Caco-2 (cell line): ENCODE measurements at regions not wholly inside any gene's neighbourhood (a gene's known extent, or its start where the extent isn't known, plus 50 kb on each side); places are given as distances from the start of the nearest gene placed in this dataset.

Experiments used
- BruUV-seq: library from RNA; stranded (reverse); fragments of 400-500 nt; replicated peaks from 2 replicates; lab custom pipeline; 2021; lab: Mats Ljungman, UMichigan
- CTCF ChIA-PET: fragments of 300-600 bp; sonication (Branson Sonifier 250); formaldehyde crosslinking; loops from one replicate; lab custom pipeline; 2022; ENCODE audit warnings: antibody characterized with exemption; lab: Charles Lee
- POLR2A ChIA-PET: fragments of 300-600 bp; sonication (Branson Sonifier 250); formaldehyde crosslinking; loops from one replicate; lab custom pipeline; 2022; ENCODE audit warnings: antibody characterized with exemption; lab: Charles Lee
- DNase-seq, 2 experiments: peaks; one replicate each; pipeline versions ENCODE4 v3.0.0 to v3.0.0-alpha.2; 2020 to 2022
- H3K27me3 ChIP-seq: replicated peaks from 2 replicates; pipeline ENCODE4 v1.6.0; 2011; ENCODE audit warnings: low read length; ENCODE audit not compliant: control insufficient read depth, insufficient read depth
- H3K36me3 ChIP-seq: 2 replicates; pipeline ENCODE4 v1.5.1; 2011; ENCODE audit warnings: low read length; ENCODE audit not compliant: control insufficient read depth, insufficient read depth
- H3K4me1 ChIP-seq: fragments of 250-450 bp; sonication (Bioruptor Pico); 2 replicates; pipeline ENCODE4 v1.5.1; 2020; ENCODE audit warnings: mild to moderate bottlenecking
- H3K4me3 ChIP-seq: 2 replicates; pipeline ENCODE4 v1.5.1; 2011; ENCODE audit warnings: low read depth, mild to moderate bottlenecking, control low read depth, low read length
- H3K9me3 ChIP-seq: fragments of 250-450 bp; sonication (Bioruptor Pico); 2 replicates; pipeline ENCODE4 v1.5.1; 2020; ENCODE audit warnings: mild to moderate bottlenecking, moderate library complexity
- H3K27ac Mint-ChIP-seq: one replicate; pipeline ENCODE4 v1.8.0; 2022; ENCODE audit warnings: mixed read lengths; ENCODE audit not compliant: unreplicated experiment
- H3K27me3 Mint-ChIP-seq: one replicate; pipeline ENCODE4 v1.8.0; 2022; ENCODE audit warnings: mixed read lengths; ENCODE audit not compliant: insufficient read depth, unreplicated experiment
- H3K36me3 Mint-ChIP-seq: one replicate; pipeline ENCODE4 v1.8.0; 2022; ENCODE audit warnings: mild to moderate bottlenecking, mixed read lengths; ENCODE audit not compliant: insufficient read depth, unreplicated experiment
- H3K4me1 Mint-ChIP-seq: one replicate; pipeline ENCODE4 v1.8.0; 2022; ENCODE audit warnings: low read depth, mixed read lengths; ENCODE audit not compliant: unreplicated experiment
- H3K4me3 Mint-ChIP-seq: one replicate; pipeline ENCODE4 v1.8.0; 2022; ENCODE audit warnings: mild to moderate bottlenecking, moderate library complexity, mixed read lengths; ENCODE audit not compliant: unreplicated experiment
- H3K9me3 Mint-ChIP-seq: one replicate; pipeline ENCODE4 v1.8.0; 2022; ENCODE audit warnings: mixed read lengths; ENCODE audit not compliant: unreplicated experiment
- CTCF ChIP-seq, 2 experiments: fragments of 200-600 bp in 1 of 2; IDR thresholded peaks; 1 replicate in 1 of 2; 2 replicates in 1 of 2; pipeline versions ENCODE4 v1.5.1 to v1.8.0; 2011 to 2022; ENCODE audit warnings: antibody characterized with exemption in 1 of 2, control low read depth in 1 of 2, inconsistent platforms in 1 of 2, low read depth in 1 of 2, low read length in 1 of 2, mild to moderate bottlenecking in 1 of 2, moderate library complexity in 1 of 2; ENCODE audit not compliant: insufficient read depth in 1 of 2, severe bottlenecking in 1 of 2, unreplicated experiment in 1 of 2
- intact Hi-C: fragments of 100-400 bp; cut with micrococcal nuclease; formaldehyde crosslinking; loops from one replicate; pipeline ENCODE4 v1.10.0; 2022; ENCODE audit not compliant: unreplicated experiment

GRCh38 chr6:135710042-135710441, 141.5 kb upstream of the PDE7B start:
- no peak for TF ChIP-seq CTCF (IDR thresholded peaks at IDR 0.05; ENCODE audit: insufficient read depth in 1 of 2, low read depth in 1 of 2, low read length in 1 of 2, severe bottlenecking in 1 of 2, unreplicated experiment in 1 of 2)
- H3K9me3 Mint-ChIP-seq = no peaks in the 10 kb centered on the region
- intact Hi-C loops = no loop called here
- BruUV-seq = no TSS peak
- H3K27me3 ChIP-seq = no peaks in the 10 kb centered on the region
- no peaks in the 10 kb centered on the region for H3K36me3 ChIP-seq
- H3K4me3 ChIP-seq = no peak overlapping the region
- no peak overlapping the region for H3K4me3 Mint-ChIP-seq
- no peaks in the 10 kb centered on the region for H3K9me3 ChIP-seq
- no peak for DNase-seq
- H3K4me1 ChIP-seq = no peaks in the 10 kb centered on the region
- H3K4me1 Mint-ChIP-seq = no peaks in the 10 kb centered on the region
- POLR2A ChIA-PET = no interaction called here
- H3K36me3 Mint-ChIP-seq = no peaks in the 10 kb centered on the region
- CTCF ChIA-PET = no interaction called here
- H3K27me3 Mint-ChIP-seq = peaks cover 6% of the 10 kb centered on the region
- H3K27ac Mint-ChIP-seq = no peak overlapping the region

GRCh38 chr6:135722190-135722589, 129.3 kb upstream of the PDE7B start:
- Histone ChIP-seq H3K4me3 (no peak overlapping the region), H3K36me3 (no peaks in the 10 kb centered on the region), H3K4me1 (no peaks in the 10 kb centered on the region), H3K27me3 (no peaks in the 10 kb centered on the region), H3K9me3 (0 out of 2 replicates have a peak, but pooled peaks cover 3% of the 10 kb centered on the region)
- no TSS peak for BruUV-seq
- ChIA-PET CTCF (no interaction called here), POLR2A (no interaction called here)
- H3K9me3 Mint-ChIP-seq = peaks cover 19% of the 10 kb centered on the region
- no peak overlapping the region for H3K4me3 Mint-ChIP-seq
- intact Hi-C loops = no loop called here
- H3K27ac Mint-ChIP-seq = no peak overlapping the region
- DNase-seq = no peak
- no peaks in the 10 kb centered on the region for H3K36me3 Mint-ChIP-seq
- no peaks in the 10 kb centered on the region for H3K27me3 Mint-ChIP-seq
- no peak for TF ChIP-seq CTCF (IDR thresholded peaks at IDR 0.05; ENCODE audit: insufficient read depth in 1 of 2, low read depth in 1 of 2, low read length in 1 of 2, severe bottlenecking in 1 of 2, unreplicated experiment in 1 of 2)
- H3K4me1 Mint-ChIP-seq = no peaks in the 10 kb centered on the region

DNA sequence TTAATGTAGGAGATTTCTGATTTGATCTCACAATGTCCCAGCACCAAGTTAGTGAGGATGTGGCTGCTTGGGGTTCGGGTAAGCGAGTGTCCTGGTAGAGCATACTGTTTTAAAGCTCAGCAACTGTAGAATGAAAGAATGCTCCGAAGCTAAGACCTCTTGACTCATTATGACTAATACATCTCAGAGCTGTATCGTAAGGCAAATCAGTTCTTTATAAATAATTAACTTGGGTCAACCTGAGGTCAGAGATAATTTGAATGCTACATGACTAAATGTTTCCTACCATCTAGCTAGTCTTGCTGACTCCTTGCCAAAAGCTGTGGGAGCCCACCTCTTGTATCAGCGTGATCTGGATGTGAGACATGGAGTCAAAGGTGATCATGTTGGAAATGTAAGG, 128.8 kb upstream of the PDE7B start:
- DNase-seq = no peak
- H3K4me3 Mint-ChIP-seq = no peak overlapping the region
- Histone ChIP-seq H3K4me3 (no peak overlapping the region), H3K9me3 (0 out of 2 replicates have a peak, but pooled peaks cover 3% of the 10 kb centered on the region), H3K4me1 (no peaks in the 10 kb centered on the region), H3K27me3 (no peaks in the 10 kb centered on the region), H3K36me3 (no peaks in the 10 kb centered on the region)
- ChIA-PET POLR2A (no interaction called here), CTCF (no interaction called here)
- peaks cover 19% of the 10 kb centered on the region for H3K9me3 Mint-ChIP-seq
- H3K4me1 Mint-ChIP-seq = no peaks in the 10 kb centered on the region
- no peaks in the 10 kb centered on the region for H3K27me3 Mint-ChIP-seq
- no peak for TF ChIP-seq CTCF (IDR thresholded peaks at IDR 0.05; ENCODE audit: insufficient read depth in 1 of 2, low read depth in 1 of 2, low read length in 1 of 2, severe bottlenecking in 1 of 2, unreplicated experiment in 1 of 2)
- BruUV-seq = no TSS peak
- H3K27ac Mint-ChIP-seq = no peak overlapping the region
- intact Hi-C loops = no loop called here
- H3K36me3 Mint-ChIP-seq = no peaks in the 10 kb centered on the region
